Thyroid gland (tissue), 4 donors: ENCODE measurements at regions not wholly inside any gene's neighbourhood (a gene's known extent, or its start where the extent isn't known, plus 50 kb on each side); places are given as distances from the start of the nearest gene placed in this dataset.

Experiments
- CTCF ChIP-seq, 6 experiments: fragments of 200-600 bp in 3 of 6; fragments of 450-650 bp in 3 of 6; sonication (generic) in 3 of 6; IDR thresholded peaks; one replicate each; pipeline ENCODE4 v1.5.1; 2016 to 2019; ENCODE audit warnings: antibody characterized with exemption in 6 of 6, mild to moderate bottlenecking in 2 of 6, inconsistent platforms in 1 of 6, moderate library complexity in 1 of 6
- POLR2A ChIP-seq, 2 donors: fragments of 450-650 bp; IDR thresholded peaks; one replicate each; pipeline ENCODE4 v1.6.1; 2017; ENCODE audit warnings: antibody characterized with exemption in 2 of 2, mild to moderate bottlenecking in 2 of 2, moderate library complexity in 1 of 2

DNA sequence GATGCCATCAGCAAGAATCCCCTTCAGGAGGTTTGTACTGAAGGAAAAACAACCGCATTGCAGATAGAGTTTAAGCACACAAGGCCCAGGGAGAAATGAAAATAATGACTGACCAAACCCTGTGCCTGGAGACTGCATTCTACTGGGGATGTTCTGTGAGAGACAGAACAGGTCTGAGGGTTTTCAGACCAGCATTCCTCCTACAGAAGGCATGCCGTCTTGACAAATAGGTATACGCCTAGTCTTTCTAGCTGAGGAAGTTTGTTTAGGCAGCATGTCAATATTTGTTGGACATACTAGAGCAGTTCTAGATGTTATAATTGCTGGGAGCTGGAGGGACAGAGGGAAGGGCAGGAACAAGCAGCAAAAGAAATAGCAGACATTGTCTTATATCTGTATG, 68.4 kb upstream of the SCOC start:
- no peak for TF ChIP-seq CTCF (IDR thresholded peaks at IDR 0.05)
- no peak for TF ChIP-seq POLR2A (IDR thresholded peaks at IDR 0.05)
